ENCODE measurements at regions not wholly inside any gene's neighbourhood (a gene's known extent, or its start where the extent isn't known, plus 50 kb on each side); places are given as distances from the start of the nearest gene placed in this dataset.
A peak's percentile ranks its signal among the peaks of the same experiment; 100 is the strongest.

DNA sequence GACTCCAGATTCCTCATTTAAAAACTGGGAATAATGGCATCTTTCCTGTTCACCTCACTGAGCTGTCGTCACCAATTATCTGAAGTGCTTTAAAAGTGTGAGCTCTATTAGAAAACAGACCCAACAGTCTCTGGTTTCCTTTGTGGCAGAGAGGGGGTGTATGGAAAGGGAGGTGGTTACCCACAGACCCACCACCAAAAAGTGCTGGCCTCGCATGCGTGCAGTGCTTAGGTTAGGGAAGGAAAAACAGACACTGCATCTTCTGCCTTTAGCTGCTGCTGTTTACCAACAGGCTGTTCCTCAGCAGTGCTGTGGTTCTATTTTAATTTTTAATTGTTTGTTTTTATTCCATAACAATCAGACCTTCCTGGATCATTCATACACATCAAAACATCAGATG, 249.6 kb downstream of the PIK3R1 start:
- TF ChIP-seq GATA1 (IDR thresholded peaks at IDR 0.05; ENCODE audit: low read depth, low read length), result no peak
- DNase-seq, result no peak

DNA sequence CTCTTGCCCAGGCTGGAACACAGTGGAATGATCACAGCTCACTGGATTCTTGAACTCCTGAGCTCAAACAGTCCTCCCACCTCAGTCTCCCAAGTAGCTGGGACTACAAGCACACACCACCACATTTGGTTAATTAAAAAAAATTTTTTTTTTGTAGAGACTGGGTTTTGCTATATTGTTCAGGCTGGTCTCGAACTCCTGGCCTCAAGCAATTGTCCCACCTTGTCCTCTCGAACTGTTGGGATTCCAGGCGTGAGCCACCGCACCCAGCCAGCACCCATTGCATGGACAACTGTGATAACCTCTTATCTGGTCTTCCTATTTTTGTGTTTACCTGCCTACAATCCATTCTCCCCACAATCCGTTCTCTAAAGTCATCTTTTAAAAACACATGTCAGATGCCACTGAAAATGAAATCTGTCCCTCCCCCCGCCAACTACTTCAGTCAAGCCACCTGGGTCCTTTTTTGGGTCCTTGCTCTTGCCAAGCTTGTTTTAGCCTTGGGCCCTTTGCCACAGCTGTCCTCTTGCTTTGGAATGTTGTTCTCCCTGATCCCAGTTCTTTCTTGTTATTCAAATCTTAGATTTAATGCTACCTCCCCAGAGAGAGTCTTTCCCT, 250.5 kb downstream of the PIK3R1 start:
- TF ChIP-seq GATA1 (IDR thresholded peaks at IDR 0.05; ENCODE audit: low read depth, low read length) (no peak), POLR2A (IDR thresholded peaks at IDR 0.05; ENCODE audit: low read length) (no peak)
- DNase-seq, result no peak

DNA sequence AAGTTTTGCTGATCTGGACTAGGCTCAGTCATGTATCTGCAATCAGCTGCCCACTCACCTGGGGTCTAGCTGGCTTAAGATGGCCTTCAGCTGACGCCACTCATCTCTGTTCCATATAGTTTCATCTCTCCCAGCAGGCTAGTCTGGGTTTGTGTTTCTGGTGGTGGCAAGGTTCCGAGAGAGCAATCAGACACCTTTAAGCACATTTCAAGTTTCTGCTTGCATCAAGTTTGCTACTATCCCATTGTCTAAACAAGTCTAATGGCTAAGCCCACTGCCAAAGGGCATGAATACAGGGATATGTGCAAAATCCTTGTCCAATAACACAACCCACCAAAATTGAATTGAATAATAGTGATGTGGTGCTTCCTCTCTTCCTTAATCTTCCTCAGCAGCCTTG, 251.7 kb downstream of the PIK3R1 start:
- DNase-seq, result no peak
- TF ChIP-seq POLR2A (IDR thresholded peaks at IDR 0.05; ENCODE audit: low read length), result no peak
- no peak for TF ChIP-seq GATA1 (IDR thresholded peaks at IDR 0.05; ENCODE audit: low read depth, low read length)

DNA sequence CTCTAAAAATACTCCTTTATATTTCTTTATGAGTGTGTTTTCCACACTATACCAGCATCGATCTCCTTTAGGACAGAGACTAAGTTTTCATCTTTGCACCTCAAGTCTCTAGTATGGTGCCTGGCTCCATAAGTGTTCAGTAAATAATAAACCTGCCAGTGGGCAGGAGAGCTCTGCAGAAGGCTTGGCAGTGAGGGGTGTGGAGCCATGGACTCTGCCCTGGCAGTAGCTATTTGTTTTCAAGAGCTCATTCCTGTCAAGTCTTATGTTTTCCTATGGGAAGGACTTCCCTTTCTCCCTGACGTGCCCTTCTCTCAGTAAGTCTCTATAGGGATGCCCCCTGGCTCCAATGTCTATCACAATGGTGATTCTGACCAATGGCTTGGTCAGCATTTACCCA, 252.2 kb downstream of the PIK3R1 start:
- no peak for DNase-seq
- TF ChIP-seq GATA1 (IDR thresholded peaks at IDR 0.05; ENCODE audit: low read depth, low read length) (no peak), POLR2A (IDR thresholded peaks at IDR 0.05; ENCODE audit: low read length) (no peak)

DNA sequence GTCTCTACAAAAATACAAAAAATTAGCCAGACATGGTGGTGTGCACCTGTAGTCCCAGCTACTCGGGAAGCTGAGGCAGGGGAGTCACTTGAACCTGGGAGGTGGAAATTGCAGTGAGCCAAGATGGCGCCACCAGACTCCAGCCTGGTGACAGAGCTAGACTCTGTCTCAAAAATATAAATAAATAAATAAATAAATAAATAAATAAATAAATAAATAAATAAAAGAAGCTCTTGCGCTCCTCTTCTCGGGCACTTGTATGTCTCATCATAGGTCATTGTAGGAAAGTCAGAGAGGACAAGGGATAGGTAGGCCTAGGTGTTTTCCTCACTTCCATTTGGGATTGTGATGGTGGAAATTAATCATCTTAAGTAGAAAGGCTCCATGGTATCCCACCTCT, 252.8 kb downstream of the PIK3R1 start:
- no peak for TF ChIP-seq GATA1 (IDR thresholded peaks at IDR 0.05; ENCODE audit: low read depth, low read length)
- TF ChIP-seq POLR2A (IDR thresholded peaks at IDR 0.05; ENCODE audit: low read length), result no peak
- no peak for DNase-seq

DNA sequence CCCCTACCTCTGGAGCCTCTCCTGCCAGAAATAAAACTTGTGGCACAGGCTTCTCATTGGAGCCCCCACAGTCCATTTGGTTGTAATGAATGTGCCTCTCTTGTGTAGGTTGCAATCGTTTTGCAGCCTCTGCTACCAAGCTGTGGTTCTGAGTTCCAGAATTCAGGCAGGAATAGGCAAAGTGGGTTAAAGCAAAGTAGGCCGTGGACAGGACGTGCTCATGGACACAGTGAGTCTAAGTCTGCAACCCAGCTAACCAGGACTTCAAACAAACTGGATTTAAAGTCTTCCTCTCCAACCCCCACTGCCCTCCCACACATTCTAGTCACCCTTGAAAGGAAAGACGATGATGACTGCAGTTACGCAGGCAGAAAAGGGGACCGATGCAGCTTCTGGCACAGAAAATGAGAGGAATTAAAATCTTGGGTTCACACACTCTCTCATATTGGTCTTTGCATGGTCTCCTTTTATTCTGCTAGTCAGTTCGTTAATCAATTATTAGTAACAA, 260.0 kb downstream of the PIK3R1 start:
- no peak for DNase-seq
- TF ChIP-seq POLR2A (IDR thresholded peaks at IDR 0.05; ENCODE audit: low read length) (no peak), GATA1 (IDR thresholded peaks at IDR 0.05; ENCODE audit: low read depth, low read length) (no peak)

DNA sequence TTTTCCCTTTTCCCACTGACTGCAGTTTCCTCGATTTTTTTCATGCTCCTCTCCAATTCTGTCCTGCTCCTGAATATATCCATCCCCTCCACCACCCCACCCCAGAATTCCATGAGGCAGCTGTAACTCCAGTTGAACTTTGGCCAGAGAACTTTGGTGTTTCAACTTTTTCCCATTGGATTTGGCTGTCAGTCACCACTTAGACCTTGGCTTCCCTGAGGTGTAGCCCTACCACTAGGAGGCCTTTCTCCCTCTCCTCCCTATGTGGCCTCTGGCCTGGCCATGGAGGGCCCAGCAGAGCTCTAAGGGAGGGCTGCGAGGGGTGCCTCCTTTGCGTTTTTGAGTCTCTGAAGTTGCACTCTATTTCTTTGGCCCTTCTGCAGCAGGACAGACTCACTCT, 261.3 kb downstream of the PIK3R1 start:
- no peak for DNase-seq
- TF ChIP-seq GATA1 (IDR thresholded peaks at IDR 0.05; ENCODE audit: low read depth, low read length), result no peak
- no peak for TF ChIP-seq POLR2A (IDR thresholded peaks at IDR 0.05; ENCODE audit: low read length)

DNA sequence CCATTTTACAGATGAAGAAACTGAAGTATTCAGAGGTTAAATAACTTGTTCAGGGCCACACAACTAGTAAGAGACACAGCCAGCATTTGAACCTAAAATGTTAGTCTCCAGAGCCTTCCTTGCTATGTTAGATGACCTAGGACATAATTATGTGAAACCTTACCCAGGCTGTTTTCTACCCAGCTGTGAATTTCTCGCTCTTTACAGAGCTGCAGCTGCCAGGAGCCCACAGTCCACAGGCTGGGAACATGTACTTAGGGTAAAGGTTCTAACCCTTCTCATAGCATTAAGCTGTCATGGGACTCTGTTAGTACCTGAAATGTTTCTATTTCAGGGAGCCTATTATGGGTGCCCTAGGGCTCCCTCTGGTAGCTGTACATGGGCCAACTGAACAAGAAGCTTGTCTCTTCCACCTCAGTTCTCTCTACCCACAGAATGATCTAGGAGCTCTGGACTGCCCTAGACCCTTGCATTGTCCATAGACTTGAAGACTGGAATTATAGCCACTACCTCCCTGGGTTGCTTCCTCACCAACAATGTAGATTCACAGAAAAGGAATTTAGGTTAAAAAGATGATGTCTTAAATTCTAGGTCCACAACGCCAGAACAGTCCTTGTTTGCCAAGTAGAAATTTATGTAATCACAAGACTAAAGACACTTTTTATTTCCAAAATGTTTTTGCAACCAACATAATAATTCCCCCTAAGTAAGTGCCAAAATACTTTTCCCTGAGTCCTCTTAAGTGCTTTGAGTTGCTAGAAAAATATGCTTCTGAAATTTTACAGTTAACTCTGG, 262.9 kb downstream of the PIK3R1 start:
- DNase-seq, result peak; percentile 30 to 37
- TF ChIP-seq POLR2A (IDR thresholded peaks at IDR 0.05; ENCODE audit: low read length) (no peak), GATA1 (IDR thresholded peaks at IDR 0.05; ENCODE audit: low read depth, low read length) (no peak)

DNA sequence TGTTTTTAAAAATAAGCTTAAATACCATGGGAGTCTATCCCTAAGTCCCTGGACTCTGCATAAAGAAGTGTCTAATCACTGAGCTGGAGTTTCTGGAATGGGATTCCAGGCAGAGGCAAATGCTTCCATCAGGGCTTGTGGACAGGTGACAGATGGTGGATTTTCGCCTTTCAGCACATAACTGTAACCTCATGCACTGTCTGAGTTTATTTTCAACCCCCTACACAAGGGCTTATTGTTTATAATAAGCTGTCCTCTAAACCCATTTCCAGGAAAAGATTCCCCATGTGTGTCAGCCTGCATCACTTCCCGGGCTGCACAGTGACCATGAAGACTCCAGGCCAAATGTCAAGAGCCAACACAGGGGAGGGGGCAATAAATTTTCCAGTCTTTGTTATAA, 264.0 kb downstream of the PIK3R1 start:
- peak in 1 of 2 experiments; percentile 15 for DNase-seq
- TF ChIP-seq POLR2A (IDR thresholded peaks at IDR 0.05; ENCODE audit: low read length) (no peak), GATA1 (IDR thresholded peaks at IDR 0.05; ENCODE audit: low read depth, low read length) (no peak)

DNA sequence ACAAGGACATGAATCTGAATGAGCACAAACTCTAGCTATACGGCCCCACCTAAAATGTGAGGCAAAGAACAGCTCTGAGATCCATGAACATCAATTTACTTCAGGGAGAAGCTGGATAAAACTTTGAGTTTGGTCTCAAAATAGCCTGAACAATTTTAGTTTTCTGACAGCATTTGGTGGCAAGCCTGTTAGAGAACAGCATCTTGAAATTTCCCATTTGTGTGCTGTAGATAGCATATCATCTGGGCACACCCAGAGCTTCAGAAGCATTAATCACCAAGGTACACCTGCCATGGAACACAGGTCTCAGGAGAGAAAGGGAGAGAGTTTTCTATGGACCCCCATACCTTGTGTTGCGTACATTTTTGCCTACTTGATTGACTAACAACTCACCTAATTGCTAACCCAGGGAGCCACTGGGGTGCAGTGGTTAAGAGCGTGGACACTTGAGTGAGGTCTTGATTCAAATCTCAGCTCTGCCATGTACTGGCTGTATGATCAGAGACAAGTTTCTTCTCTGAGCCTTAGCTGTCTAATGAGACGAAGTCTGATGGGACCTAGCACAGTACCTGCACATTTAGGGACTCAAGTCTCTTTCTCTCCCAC, 264.9 kb downstream of the PIK3R1 start:
- peak; percentile 82 to 92 for DNase-seq
- TF ChIP-seq GATA1 (IDR thresholded peaks at IDR 0.05; ENCODE audit: low read depth, low read length) (no peak), POLR2A (IDR thresholded peaks at IDR 0.05; ENCODE audit: low read length) (no peak)

DNA sequence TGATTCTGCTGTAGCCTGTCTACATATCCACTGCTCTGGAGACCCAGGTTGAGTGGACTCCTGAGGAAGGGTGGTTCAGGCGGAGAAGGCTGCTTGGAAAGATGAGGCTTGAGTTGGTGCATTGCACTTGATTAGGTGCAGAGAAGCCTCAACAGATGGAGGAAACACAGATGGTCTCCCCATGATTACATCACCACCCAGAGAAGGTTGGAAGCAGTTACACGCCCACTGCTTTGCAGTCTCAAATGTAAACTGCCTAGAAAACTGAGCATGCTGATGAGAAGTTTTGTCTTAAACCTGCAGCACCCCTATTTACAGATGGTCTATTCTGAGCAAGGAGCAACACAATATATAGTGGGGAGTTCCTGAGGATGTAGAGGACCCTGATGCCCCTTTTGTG, 266.6 kb downstream of the PIK3R1 start:
- peak; percentile 85 to 92 for DNase-seq
- TF ChIP-seq POLR2A (IDR thresholded peaks at IDR 0.05; ENCODE audit: low read length) (no peak), GATA1 (IDR thresholded peaks at IDR 0.05; ENCODE audit: low read depth, low read length) (no peak)

DNA sequence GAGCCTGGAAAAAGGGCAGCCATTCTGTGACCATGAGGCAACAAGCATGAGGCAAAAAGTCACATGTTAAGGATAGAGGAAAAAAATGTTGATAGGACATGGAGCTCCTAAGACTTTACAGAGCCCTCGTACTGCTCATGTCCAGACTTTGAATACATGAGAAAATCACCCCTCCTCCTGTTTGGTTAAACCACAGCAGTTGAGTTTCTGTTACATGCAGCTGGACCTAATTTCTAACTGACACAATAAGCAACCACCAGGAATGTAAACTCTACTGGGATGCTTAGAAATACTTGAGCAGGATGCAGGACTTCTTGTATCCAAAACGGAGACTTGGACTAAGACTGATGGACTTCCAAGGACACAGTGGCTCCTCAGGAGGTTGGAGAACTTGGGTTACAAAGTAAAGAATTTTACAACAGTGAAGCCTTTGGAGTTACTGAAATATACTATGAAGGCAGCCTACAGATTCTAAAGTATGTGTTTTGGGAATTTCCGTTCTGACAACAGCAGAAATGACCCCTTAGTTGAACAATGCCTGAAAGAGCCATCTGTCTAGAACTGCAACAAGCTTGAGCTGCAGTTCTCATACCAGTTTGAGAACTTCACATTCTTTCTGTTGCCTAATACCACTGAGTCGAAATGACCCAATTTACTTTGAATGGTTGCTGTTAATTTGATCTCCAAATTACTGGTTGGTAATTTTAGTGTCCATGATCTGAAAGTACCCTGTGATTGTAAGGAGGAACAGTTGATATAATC, 268.9 kb downstream of the PIK3R1 start:
- TF ChIP-seq GATA1 (IDR thresholded peaks at IDR 0.05; ENCODE audit: low read depth, low read length) (no peak), POLR2A (IDR thresholded peaks at IDR 0.05; ENCODE audit: low read length) (no peak)
- no peak for DNase-seq

DNA sequence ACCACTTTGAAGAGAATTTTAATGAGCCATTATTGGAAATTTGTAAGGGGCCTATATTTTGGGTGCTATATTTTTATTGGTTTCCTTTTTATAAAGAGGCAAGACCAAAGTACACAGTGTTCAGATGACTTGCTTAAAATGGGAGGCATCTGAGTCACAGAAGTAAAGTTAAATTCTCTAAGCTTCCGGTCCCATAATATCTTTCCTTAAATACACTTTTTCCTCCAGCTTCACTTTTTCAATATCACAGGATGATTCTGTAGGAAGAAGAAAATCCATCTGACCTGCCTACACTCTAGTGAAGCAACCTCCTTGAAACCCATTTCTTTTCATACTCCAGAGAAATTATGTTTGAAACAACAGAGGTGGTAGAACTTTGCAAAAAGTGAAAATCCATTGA, 274.0 kb downstream of the PIK3R1 start:
- DNase-seq, result no peak
- no peak for TF ChIP-seq POLR2A (IDR thresholded peaks at IDR 0.05; ENCODE audit: low read length)
- no peak for TF ChIP-seq GATA1 (IDR thresholded peaks at IDR 0.05; ENCODE audit: low read depth, low read length)

DNA sequence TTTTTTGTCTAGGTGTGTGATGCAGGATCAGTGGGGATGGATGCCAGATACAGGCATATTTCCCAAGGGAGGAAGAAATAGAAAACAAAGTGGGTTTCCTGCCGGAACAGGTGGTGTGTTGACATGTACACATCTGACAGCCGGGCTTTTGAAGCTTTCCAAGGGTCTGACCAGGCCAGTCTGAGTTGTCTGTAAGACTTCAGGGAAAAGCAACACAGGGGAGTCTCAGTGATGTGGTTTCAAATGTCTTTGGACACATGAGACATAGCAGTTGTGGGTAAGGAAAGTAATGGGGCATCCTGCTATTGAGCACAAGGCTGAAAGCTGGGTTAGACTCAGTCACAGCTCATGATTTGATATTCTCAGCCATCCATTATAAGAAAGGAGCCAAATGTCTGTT, 274.9 kb downstream of the PIK3R1 start:
- no peak for DNase-seq
- no peak for TF ChIP-seq GATA1 (IDR thresholded peaks at IDR 0.05; ENCODE audit: low read depth, low read length)
- TF ChIP-seq POLR2A (IDR thresholded peaks at IDR 0.05; ENCODE audit: low read length), result no peak
